T-helper 2 cell (primary cell): ENCODE measurements at regions not wholly inside any gene's neighbourhood (a gene's known extent, or its start where the extent isn't known, plus 50 kb on each side); places are given as distances from the start of the nearest gene placed in this dataset.
"Not testable (repeated sequence)": the region's sequence is repeated elsewhere in the genome, so short reads cannot be mapped to it uniquely, and the experiment has no call there.

Source experiments
- DNase-seq, 5 experiments: peaks; one replicate each; pipeline versions ENCODE4 v3.0.0 to v3.0.0-alpha.2; 2012 to 2022

GRCh38 chr1:145191272-145191675 lies 50.7 kb downstream of the PPIAL4D start:
- DNase-seq = peak in 1 of 5 experiments; percentile 10

GRCh38 chr1:145189543-145190030 lies 52.4 kb downstream of the PPIAL4D start:
- not testable (repeated sequence) for DNase-seq

GRCh38 chr1:145188869-145189542 lies 53.0 kb downstream of the PPIAL4D start:
- DNase-seq = peak in 1 of 5 experiments; percentile 6

GRCh38 chr1:145182606-145183413 lies 59.2 kb downstream of the PPIAL4D start:
- peak in 1 of 5 experiments; percentile 9 for DNase-seq

GRCh38 chr1:145176285-145176925 lies 65.6 kb downstream of the PPIAL4D start:
- peak in 1 of 5 experiments; percentile 28 for DNase-seq

- DNase-seq = not testable (repeated sequence)
Observed at GRCh38 chr1:145174377-145174776, 67.6 kb downstream of the PPIAL4D start.

- DNase-seq = not testable (repeated sequence)
Observed at GRCh38 chr1:145168220-145168848, 72.6 kb downstream of the FAM72D start.

- not testable (repeated sequence) for DNase-seq
Observed at GRCh38 chr1:145164360-145164759, 68.6 kb downstream of the FAM72D start.
